HK-2 (cell line): ENCODE measurements at regions not wholly inside any gene's neighbourhood (a gene's known extent, or its start where the extent isn't known, plus 50 kb on each side); places are given as distances from the start of the nearest gene placed in this dataset.
A peak's percentile ranks its signal among the peaks of the same experiment; 100 is the strongest.
"Not testable (repeated sequence)": the region's sequence is repeated elsewhere in the genome, so short reads cannot be mapped to it uniquely, and the experiment has no call there.

ENCODE experiments used
- DNase-seq: peaks from one replicate; pipeline ENCODE4 v3.0.0-alpha.2; 2018; ENCODE audit not compliant: unreplicated experiment

- DNase-seq, result no peak
Measured at GRCh38 chr9:106438928-106439327, 424.0 kb upstream of the ZNF462 start.

GRCh38 chr9:106441283-106441682 lies 421.7 kb upstream of the ZNF462 start:
- no peak for DNase-seq

- DNase-seq, result no peak
Measured at GRCh38 chr9:106443520-106443919, 419.4 kb upstream of the ZNF462 start.

GRCh38 chr9:106445107-106445506 lies 417.9 kb upstream of the ZNF462 start:
- no peak for DNase-seq

GRCh38 chr9:106449336-106449927 lies 413.5 kb upstream of the ZNF462 start:
- DNase-seq, result no peak

GRCh38 chr9:106450549-106450948 lies 412.4 kb upstream of the ZNF462 start:
- DNase-seq, result no peak

GRCh38 chr9:106451223-106451622 lies 411.7 kb upstream of the ZNF462 start:
- DNase-seq, result no peak

- no peak for DNase-seq
Measured at GRCh38 chr9:106456581-106456980, 406.4 kb upstream of the ZNF462 start.

- no peak for DNase-seq
Measured at GRCh38 chr9:106467113-106467864, 395.7 kb upstream of the ZNF462 start.

GRCh38 chr9:106467865-106468164 lies 395.2 kb upstream of the ZNF462 start:
- DNase-seq, result no peak

GRCh38 chr9:106468431-106468830 lies 394.5 kb upstream of the ZNF462 start:
- no peak for DNase-seq

- DNase-seq, result no peak
Measured at GRCh38 chr9:106478312-106478711, 384.7 kb upstream of the ZNF462 start.

- DNase-seq, result no peak
Measured at GRCh38 chr9:106478727-106479126, 384.2 kb upstream of the ZNF462 start.

- no peak for DNase-seq
Measured at GRCh38 chr9:106479679-106480078, 383.3 kb upstream of the ZNF462 start.

- no peak for DNase-seq
Measured at GRCh38 chr9:106481013-106481609, 381.9 kb upstream of the ZNF462 start.

- DNase-seq, result peak; percentile 5
Measured at GRCh38 chr9:106482733-106483132, 380.2 kb upstream of the ZNF462 start.

- no peak for DNase-seq
Measured at GRCh38 chr9:106486685-106487084, 376.3 kb upstream of the ZNF462 start.

- no peak for DNase-seq
Measured at GRCh38 chr9:106487266-106487665, 375.7 kb upstream of the ZNF462 start.

GRCh38 chr9:106492126-106492525 lies 370.8 kb upstream of the ZNF462 start:
- not testable (repeated sequence) for DNase-seq

GRCh38 chr9:106500171-106500570 lies 362.8 kb upstream of the ZNF462 start:
- no peak for DNase-seq

GRCh38 chr9:106501210-106501609 lies 361.8 kb upstream of the ZNF462 start:
- DNase-seq, result not testable (repeated sequence)

GRCh38 chr9:106502930-106503329 lies 360.0 kb upstream of the ZNF462 start:
- no peak for DNase-seq

- no peak for DNase-seq
Measured at GRCh38 chr9:106503759-106504158, 359.2 kb upstream of the ZNF462 start.
